ENCODE measurements at regions not wholly inside any gene's neighbourhood (a gene's known extent, or its start where the extent isn't known, plus 50 kb on each side); places are given as distances from the start of the nearest gene placed in this dataset.

GRCh38 chr18:59061914-59062642 lies 77.6 kb upstream of the SEC11C start:
- 93% methylated on average over 14 of the region's 14 CpGs for WGBS
- no peak for DNase-seq (ENCODE audit: low spot score)
- TF ChIP-seq FOXA2 (IDR thresholded peaks at IDR 0.05) = no peak
- no peak for TF ChIP-seq ZBTB33 (IDR thresholded peaks at IDR 0.05)
- TF ChIP-seq HNF4G (IDR thresholded peaks at IDR 0.05) = no peak
- no peak for TF ChIP-seq JUND (IDR thresholded peaks at IDR 0.05)
- no peak for TF ChIP-seq ATF3 (IDR thresholded peaks at IDR 0.05)
- no peak for TF ChIP-seq EGR1 (IDR thresholded peaks at IDR 0.05; ENCODE audit: low read depth in 2 of 2)
- no peak for TF ChIP-seq GABPA (IDR thresholded peaks at IDR 0.05 in 1 of 2, conservative IDR thresholded peaks at IDR 0.05 in 1 of 2)
- no peak for TF ChIP-seq TAF1 (conservative IDR thresholded peaks at IDR 0.05)
- no peak for TF ChIP-seq RXRA (IDR thresholded peaks at IDR 0.05)
- no peak for TF ChIP-seq HNF4A (conservative IDR thresholded peaks at IDR 0.05)

GRCh38 chr18:59062643-59063006 lies 77.1 kb upstream of the SEC11C start:
- H3K27ac ChIP-seq (ENCODE audit: low read depth in 1 of 2, low read length in 2 of 2) = no peak overlapping the region
- no peaks in the 10 kb centered on the region for H3K36me3 ChIP-seq (ENCODE audit: control insufficient read depth in 4 of 4, insufficient read depth in 3 of 4, low read depth in 1 of 4, low read length in 3 of 4)
- H3K9me3 ChIP-seq (ENCODE audit: control insufficient read depth in 4 of 4, low read length in 3 of 4) = no peaks in the 10 kb centered on the region
- no peaks in the 10 kb centered on the region for H3K4me1 ChIP-seq (ENCODE audit: control insufficient read depth in 4 of 4, insufficient read depth in 4 of 4, low read length in 3 of 4)
- no peaks in the 10 kb centered on the region for H3K27me3 ChIP-seq (ENCODE audit: control insufficient read depth in 4 of 4, insufficient read depth in 4 of 4, low read length in 3 of 4)
- H3K9ac ChIP-seq (ENCODE audit: low read depth in 1 of 2, low read length in 2 of 2) = no peak overlapping the region
- no peak for TF ChIP-seq REST (IDR thresholded peaks at IDR 0.05)
- no peak for TF ChIP-seq TAF1 (conservative IDR thresholded peaks at IDR 0.05)
- no peak for TF ChIP-seq YY1 (IDR thresholded peaks at IDR 0.05)
- TF ChIP-seq CTCF (IDR thresholded peaks at IDR 0.05; ENCODE audit: low read depth, low read length, missing input control) = no peak
- TF ChIP-seq RXRA (IDR thresholded peaks at IDR 0.05) = no peak
- no peak for TF ChIP-seq HNF4A (conservative IDR thresholded peaks at IDR 0.05)
- DNase-seq (ENCODE audit: low spot score) = no peak
- WGBS = 90% methylated on average over 13 of the region's 13 CpGs
- H3K4me3 ChIP-seq (ENCODE audit: low read depth in 1 of 3, low read length in 3 of 3) = no peak overlapping the region

More at GRCh38 chr18:59061914-59062642, 77.6 kb upstream of the SEC11C start:
- H3K9ac ChIP-seq (ENCODE audit: low read depth in 1 of 2, low read length in 2 of 2) = no peak overlapping the region
- no peaks in the 10 kb centered on the region for H3K36me3 ChIP-seq (ENCODE audit: control insufficient read depth in 4 of 4, insufficient read depth in 3 of 4, low read depth in 1 of 4, low read length in 3 of 4)
- H3K27ac ChIP-seq (ENCODE audit: low read depth in 1 of 2, low read length in 2 of 2) = no peak overlapping the region
- no peaks in the 10 kb centered on the region for H3K27me3 ChIP-seq (ENCODE audit: control insufficient read depth in 4 of 4, insufficient read depth in 4 of 4, low read length in 3 of 4)
- no peaks in the 10 kb centered on the region for H3K4me1 ChIP-seq (ENCODE audit: control insufficient read depth in 4 of 4, insufficient read depth in 4 of 4, low read length in 3 of 4)
- no peak overlapping the region for H3K4me3 ChIP-seq (ENCODE audit: low read depth in 1 of 3, low read length in 3 of 3)
- H3K9me3 ChIP-seq (ENCODE audit: control insufficient read depth in 4 of 4, low read length in 3 of 4) = no peaks in the 10 kb centered on the region

Data from liver (tissue), 8 donors.